ENCODE measurements at regions not wholly inside any gene's neighbourhood (a gene's known extent, or its start where the extent isn't known, plus 50 kb on each side); places are given as distances from the start of the nearest gene placed in this dataset.

DNA sequence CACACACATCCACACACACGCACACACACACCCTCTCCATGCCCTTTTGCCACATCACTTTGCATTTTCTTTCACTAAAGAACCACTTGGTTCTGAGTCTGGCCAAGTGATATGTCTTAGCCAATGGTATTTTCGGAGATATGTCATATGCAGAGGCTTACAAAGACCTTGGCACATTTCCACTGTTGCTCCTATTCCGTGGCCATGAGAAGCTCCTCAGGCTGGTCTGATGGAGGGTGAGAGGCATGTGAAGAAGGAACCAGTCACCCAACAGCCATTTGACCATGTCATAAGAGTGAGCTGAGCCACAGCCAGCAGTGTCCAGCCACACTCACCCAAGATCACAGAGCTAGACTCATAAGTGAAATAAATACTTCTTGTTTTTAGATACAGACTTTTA is 212.6 kb upstream of the NAV2 start:
- ATAC-seq (peak in 2 of 8 donors; percentile 28 to 52), DNase-seq (no peak)
- no peak overlapping the region for H3K4me3 ChIP-seq
- H3K4me1 ChIP-seq = no peaks in the 10 kb centered on the region
- H3K27ac ChIP-seq = no peak overlapping the region
- peaks cover 0 to 7% (median 0%) of the 10 kb centered on the region in 7 donors for H3K27me3 ChIP-seq
- no peaks in the 10 kb centered on the region for H3K36me3 ChIP-seq
- TF ChIP-seq, protein P1, sequence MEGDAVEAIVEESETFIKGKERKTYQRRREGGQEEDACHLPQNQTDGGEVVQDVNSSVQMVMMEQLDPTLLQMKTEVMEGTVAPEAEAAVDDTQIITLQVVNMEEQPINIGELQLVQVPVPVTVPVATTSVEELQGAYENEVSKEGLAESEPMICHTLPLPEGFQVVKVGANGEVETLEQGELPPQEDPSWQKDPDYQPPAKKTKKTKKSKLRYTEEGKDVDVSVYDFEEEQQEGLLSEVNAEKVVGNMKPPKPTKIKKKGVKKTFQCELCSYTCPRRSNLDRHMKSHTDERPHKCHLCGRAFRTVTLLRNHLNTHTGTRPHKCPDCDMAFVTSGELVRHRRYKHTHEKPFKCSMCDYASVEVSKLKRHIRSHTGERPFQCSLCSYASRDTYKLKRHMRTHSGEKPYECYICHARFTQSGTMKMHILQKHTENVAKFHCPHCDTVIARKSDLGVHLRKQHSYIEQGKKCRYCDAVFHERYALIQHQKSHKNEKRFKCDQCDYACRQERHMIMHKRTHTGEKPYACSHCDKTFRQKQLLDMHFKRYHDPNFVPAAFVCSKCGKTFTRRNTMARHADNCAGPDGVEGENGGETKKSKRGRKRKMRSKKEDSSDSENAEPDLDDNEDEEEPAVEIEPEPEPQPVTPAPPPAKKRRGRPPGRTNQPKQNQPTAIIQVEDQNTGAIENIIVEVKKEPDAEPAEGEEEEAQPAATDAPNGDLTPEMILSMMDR (IDR thresholded peaks at IDR 0.05) = no peak
- intact Hi-C loops (cut with DNase I) = no loop called here
- H3K9me3 ChIP-seq = peaks cover 0 to 5% (median 0%) of the 10 kb centered on the region in 11 donors
- 45 to 54% methylated on average over 3 of the region's 3 CpGs for WGBS, 2 donors

- Histone ChIP-seq H3K4me1 (no peaks in the 10 kb centered on the region), H3K27me3 (peaks cover 0 to 7% (median 0%) of the 10 kb centered on the region in 7 donors), H3K27ac (no peak overlapping the region), H3K4me3 (no peak overlapping the region), H3K36me3 (no peaks in the 10 kb centered on the region), H3K9me3 (peaks cover 0 to 5% (median 0%) of the 10 kb centered on the region in 11 donors)
- TF ChIP-seq, protein P1 (IDR thresholded peaks at IDR 0.05) = no peak
- 58 to 68% methylated on average over 4 of the region's 4 CpGs for WGBS, 2 donors
- ATAC-seq (peak in 1 of 8 donors; percentile 63), DNase-seq (no peak)
- intact Hi-C loops (cut with DNase I) = no loop called here
Observed at GRCh38 chr11:19499026-19499669, 213.5 kb upstream of the NAV2 start.

DNA sequence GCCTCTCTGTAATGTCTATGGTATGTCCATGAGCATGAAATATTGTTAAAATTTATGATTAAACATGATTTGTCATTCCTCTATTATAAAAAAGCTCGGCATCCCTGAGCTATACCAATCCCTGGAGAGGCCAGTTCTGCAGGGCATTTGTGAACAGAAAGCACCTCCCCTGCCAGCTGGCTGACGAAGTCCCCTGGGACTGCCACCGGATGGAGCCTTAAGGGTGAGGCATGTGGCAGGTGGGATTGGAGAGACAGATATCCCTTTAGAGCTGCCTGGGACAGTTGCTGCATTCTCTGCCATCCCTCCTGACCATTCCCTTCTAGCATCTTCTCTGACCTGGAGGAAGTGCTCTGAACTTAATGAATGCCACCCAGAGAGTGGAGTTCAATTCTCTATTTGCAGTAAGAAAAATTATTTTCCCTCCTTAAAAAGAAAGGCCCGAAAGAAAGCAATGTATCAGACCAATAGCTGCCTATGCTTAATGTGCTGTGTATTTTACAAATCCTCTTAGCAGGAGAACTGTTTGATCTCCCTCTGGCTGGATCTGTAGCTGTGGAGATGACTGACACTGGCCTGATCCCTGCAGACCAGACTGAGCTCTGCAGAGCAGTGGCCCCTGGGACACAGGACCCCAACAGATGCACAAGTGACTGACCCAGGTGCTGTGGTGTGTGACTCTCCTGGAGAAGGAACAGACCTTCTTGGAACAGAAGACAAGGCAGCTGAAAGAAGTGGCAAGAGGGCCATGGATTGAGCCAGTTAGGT is 219.0 kb upstream of the NAV2 start:
- ATAC-seq = no peak
- 76 to 79% methylated on average over 4 of the region's 4 CpGs for WGBS, 2 donors
- DNase-seq = no peak
- no peaks in the 10 kb centered on the region for H3K4me1 ChIP-seq
- TF ChIP-seq, protein P1 (IDR thresholded peaks at IDR 0.05) = no peak
- H3K4me3 ChIP-seq = no peak overlapping the region
- peaks cover 0 to 5% (median 0%) of the 10 kb centered on the region in 11 donors for H3K9me3 ChIP-seq
- H3K36me3 ChIP-seq = no peaks in the 10 kb centered on the region
- intact Hi-C loops (cut with DNase I) = no loop called here
- no peaks in the 10 kb centered on the region for H3K27me3 ChIP-seq
- H3K27ac ChIP-seq = no peak overlapping the region

- DNase-seq (no peak), ATAC-seq (no peak)
- Histone ChIP-seq H3K27me3 (peaks cover 0 to 13% (median 0%) of the 10 kb centered on the region in 7 donors), H3K36me3 (no peaks in the 10 kb centered on the region), H3K4me1 (no peaks in the 10 kb centered on the region), H3K9me3 (no peaks in the 10 kb centered on the region), H3K27ac (no peak overlapping the region), H3K4me3 (no peak overlapping the region)
- TF ChIP-seq, protein P1 (IDR thresholded peaks at IDR 0.05) = no peak
- intact Hi-C loops (cut with DNase I) = loop anchor here in 1 of 10 donors (1.0 kb wide), 1 partner anchor 20 kb away; no protein-coding TSS in a partner anchor
- WGBS, 2 donors = 87 to 90% methylated on average over 6 of the region's 6 CpGs
Observed at GRCh38 chr11:19482319-19483100, 230.1 kb upstream of the NAV2 start.

All from heart right ventricle (tissue), 16 donors.